Esophagus muscularis mucosa (tissue), 4 donors: ENCODE measurements at regions not wholly inside any gene's neighbourhood (a gene's known extent, or its start where the extent isn't known, plus 50 kb on each side); places are given as distances from the start of the nearest gene placed in this dataset.

Experiments
- DNase-seq: peaks from one replicate; pipeline ENCODE4 v3.0.0-alpha.2; 2017; ENCODE audit errors: extremely low spot score
- H3K27ac ChIP-seq, 4 donors: fragments of 200-600 bp; sonication (generic); replicated peaks in 1 of 4; 1 replicate in 3 of 4; 2 replicates in 1 of 4; pipeline ENCODE4 v1.5.1; 2016 to 2019; ENCODE audit warnings: mild to moderate bottlenecking in 1 of 4
- H3K27me3 ChIP-seq, 4 donors: fragments of 200-600 bp; sonication (generic); one replicate each; pipeline versions ENCODE4 v1.5.1 to v1.6.0; 2016 to 2019
- H3K36me3 ChIP-seq, 4 donors: fragments of 200-600 bp; sonication (generic); one replicate each; pipeline ENCODE4 v1.5.1; 2016 to 2019
- H3K4me1 ChIP-seq, 4 donors: fragments of 200-600 bp; sonication (generic); one replicate each; pipeline ENCODE4 v1.5.1; 2016 to 2019
- H3K4me3 ChIP-seq, 4 donors: fragments of 200-600 bp; sonication (generic); 1 replicate in 2 of 4; 2 replicates in 2 of 4; pipeline ENCODE4 v1.5.1; 2016 to 2019; ENCODE audit warnings: mild to moderate bottlenecking in 4 of 4, moderate library complexity in 1 of 4
- H3K9me3 ChIP-seq, 4 donors: fragments of 200-600 bp; sonication (generic); 1 replicate in 3 of 4; 2 replicates in 1 of 4; pipeline ENCODE4 v1.5.1; 2016 to 2019
- EP300 ChIP-seq: sonication (generic); formaldehyde crosslinking; IDR thresholded peaks from one replicate; pipeline ENCODE4 v1.6.1; 2017; ENCODE audit warnings: antibody characterized with exemption
- POLR2A ChIP-seq: fragments of 450-650 bp; IDR thresholded peaks from one replicate; pipeline ENCODE4 v1.6.1; 2017; ENCODE audit warnings: antibody characterized with exemption, moderate library complexity, mild to moderate bottlenecking, low read depth
- POLR2AphosphoS5 ChIP-seq, 2 donors: sonication (generic); formaldehyde crosslinking; IDR thresholded peaks; one replicate each; pipeline ENCODE4 v1.6.1; 2017; ENCODE audit warnings: antibody characterized with exemption in 2 of 2
- WGBS: methylation state at CpG from one replicate; pipeline ENCODE4 v1.1.5; 2018; 5-methylcytosine and 5-hydroxymethylcytosine counted together
- intact Hi-C: fragments of 100-400 bp; cut with DNase I; formaldehyde crosslinking; loops from one replicate; pipeline ENCODE4 v1.15.1; 2023
- TF ChIP-seq, protein P1 (sequence below), 3 experiments: fragments of 200-600 bp in 2 of 3; fragments of 450-650 bp in 1 of 3; sonication (generic) in 2 of 3; IDR thresholded peaks; one replicate each; pipeline ENCODE4 v1.5.1; 2017 to 2019; ENCODE audit warnings: antibody characterized with exemption in 3 of 3, mild to moderate bottlenecking in 2 of 3, moderate library complexity in 1 of 3

DNA sequence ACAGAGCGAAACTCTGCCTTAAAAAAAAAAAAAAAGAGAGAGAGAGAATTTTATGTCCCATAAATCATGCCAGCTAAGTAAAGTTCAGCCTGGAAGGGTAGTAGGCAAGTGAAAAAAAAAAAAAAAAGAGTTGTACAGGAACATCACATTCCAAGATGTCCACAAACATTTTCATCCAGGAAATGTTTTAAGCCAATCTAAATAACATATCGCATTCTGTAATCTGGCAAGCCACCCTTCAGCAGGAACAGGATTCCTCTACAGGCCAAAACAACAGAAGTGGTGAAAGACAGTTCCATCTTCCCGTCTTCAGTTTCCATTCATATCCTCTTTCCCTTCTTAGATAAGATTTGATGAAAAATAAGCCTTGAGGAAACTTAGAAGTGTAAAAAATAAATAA is 1108.1 kb upstream of the DDX18 start:
- H3K4me3 ChIP-seq: no peak overlapping the region

DNA sequence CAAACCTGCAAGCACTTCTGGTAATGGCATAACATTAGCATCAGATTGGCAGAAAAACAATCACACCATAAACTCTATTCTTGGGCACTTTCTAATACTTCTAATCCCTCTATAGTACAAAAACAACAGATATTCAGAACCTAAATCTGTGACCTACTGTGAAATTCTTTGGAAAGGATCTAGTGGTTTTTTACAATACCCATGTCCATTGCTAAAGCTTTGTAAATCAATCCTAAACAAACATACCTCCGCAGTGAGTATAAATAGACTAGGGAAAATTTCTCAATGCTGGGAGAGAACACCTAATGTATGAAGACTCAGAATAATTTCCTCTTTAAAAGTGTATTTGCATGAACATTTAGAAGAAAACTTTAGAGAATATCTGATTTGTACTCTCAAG is 1098.5 kb upstream of the DDX18 start:
- WGBS: 71% methylated on average over 1 of the region's 1 CpG

More for the DNA sequence above, 1108.1 kb upstream of the DDX18 start:
- H3K4me1 ChIP-seq: no peaks in the 10 kb centered on the region
- DNase-seq: no peak
- TF ChIP-seq EP300 (no peak), POLR2AphosphoS5 (IDR thresholded peaks at IDR 0.05) (no peak), POLR2A (no peak)
- TF ChIP-seq, protein P1, sequence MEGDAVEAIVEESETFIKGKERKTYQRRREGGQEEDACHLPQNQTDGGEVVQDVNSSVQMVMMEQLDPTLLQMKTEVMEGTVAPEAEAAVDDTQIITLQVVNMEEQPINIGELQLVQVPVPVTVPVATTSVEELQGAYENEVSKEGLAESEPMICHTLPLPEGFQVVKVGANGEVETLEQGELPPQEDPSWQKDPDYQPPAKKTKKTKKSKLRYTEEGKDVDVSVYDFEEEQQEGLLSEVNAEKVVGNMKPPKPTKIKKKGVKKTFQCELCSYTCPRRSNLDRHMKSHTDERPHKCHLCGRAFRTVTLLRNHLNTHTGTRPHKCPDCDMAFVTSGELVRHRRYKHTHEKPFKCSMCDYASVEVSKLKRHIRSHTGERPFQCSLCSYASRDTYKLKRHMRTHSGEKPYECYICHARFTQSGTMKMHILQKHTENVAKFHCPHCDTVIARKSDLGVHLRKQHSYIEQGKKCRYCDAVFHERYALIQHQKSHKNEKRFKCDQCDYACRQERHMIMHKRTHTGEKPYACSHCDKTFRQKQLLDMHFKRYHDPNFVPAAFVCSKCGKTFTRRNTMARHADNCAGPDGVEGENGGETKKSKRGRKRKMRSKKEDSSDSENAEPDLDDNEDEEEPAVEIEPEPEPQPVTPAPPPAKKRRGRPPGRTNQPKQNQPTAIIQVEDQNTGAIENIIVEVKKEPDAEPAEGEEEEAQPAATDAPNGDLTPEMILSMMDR (IDR thresholded peaks at IDR 0.05): no peak
- WGBS: 72% methylated on average over 3 of the region's 3 CpGs
- H3K27me3 ChIP-seq: no peaks in the 10 kb centered on the region
- H3K27ac ChIP-seq: no peak overlapping the region
- intact Hi-C loops: no loop called here
- H3K36me3 ChIP-seq: no peaks in the 10 kb centered on the region
- no peaks in the 10 kb centered on the region for H3K9me3 ChIP-seq

DNA sequence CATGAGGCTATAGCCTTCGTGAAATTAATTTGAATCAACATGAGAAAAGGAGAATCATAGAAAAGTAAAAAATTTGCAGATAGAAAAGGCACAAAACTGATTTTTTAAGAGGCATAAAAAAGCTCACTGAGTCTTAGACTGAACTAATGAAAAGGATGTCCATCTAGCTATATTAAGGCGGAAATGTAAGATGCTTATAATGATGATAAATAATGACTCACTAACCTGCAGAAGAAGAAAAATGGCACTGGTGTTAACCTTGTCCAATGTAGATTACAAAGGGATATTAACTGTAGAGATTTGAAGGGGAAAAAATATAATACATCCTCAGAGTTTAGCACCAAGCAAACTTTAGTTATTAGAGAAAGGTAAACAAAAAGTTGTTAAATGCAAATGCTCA is 1098.0 kb upstream of the DDX18 start:
- TF ChIP-seq POLR2AphosphoS5 (IDR thresholded peaks at IDR 0.05): no peak
- TF ChIP-seq, protein P1 (IDR thresholded peaks at IDR 0.05): no peak
- TF ChIP-seq EP300: no peak
- no peak for TF ChIP-seq POLR2A
- Histone ChIP-seq H3K9me3 (no peaks in the 10 kb centered on the region), H3K36me3 (no peaks in the 10 kb centered on the region), H3K4me1 (no peaks in the 10 kb centered on the region), H3K27ac (no peak overlapping the region), H3K4me3 (no peak overlapping the region), H3K27me3 (no peaks in the 10 kb centered on the region)
- no peak for DNase-seq
- WGBS: 86% methylated on average over 2 of the region's 2 CpGs
- intact Hi-C loops: no loop called here

More for the DNA sequence above, 1098.5 kb upstream of the DDX18 start:
- intact Hi-C loops: no loop called here
- Histone ChIP-seq H3K36me3 (no peaks in the 10 kb centered on the region), H3K9me3 (no peaks in the 10 kb centered on the region), H3K4me3 (no peak overlapping the region), H3K27me3 (no peaks in the 10 kb centered on the region), H3K27ac (no peak overlapping the region), H3K4me1 (no peaks in the 10 kb centered on the region)
- TF ChIP-seq POLR2AphosphoS5 (IDR thresholded peaks at IDR 0.05) (no peak), POLR2A (no peak), EP300 (no peak)
- TF ChIP-seq, protein P1 (IDR thresholded peaks at IDR 0.05): no peak
- no peak for DNase-seq

DNA sequence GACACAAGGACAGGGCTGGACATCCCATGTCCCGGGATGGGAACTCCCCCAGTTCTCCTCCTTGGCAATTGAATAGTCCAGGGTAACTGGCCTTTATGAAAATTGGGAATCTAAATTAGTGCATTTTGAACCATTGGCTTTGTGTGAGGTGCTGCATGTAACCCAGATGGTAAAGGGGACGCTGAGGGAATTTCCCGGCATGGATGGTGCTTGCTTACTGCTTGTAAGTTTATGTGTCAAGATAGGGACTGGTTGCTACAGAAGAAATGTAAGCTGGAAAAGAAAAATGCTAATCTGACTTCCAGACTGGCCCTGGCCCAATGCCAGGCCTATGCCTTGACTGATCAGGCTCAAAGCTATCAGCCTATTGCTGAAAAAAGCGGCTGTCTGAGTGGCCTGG is 1096.7 kb upstream of the DDX18 start:
- intact Hi-C loops: no loop called here
- WGBS: 89% methylated on average over 4 of the region's 4 CpGs
- TF ChIP-seq, protein P1 (IDR thresholded peaks at IDR 0.05): no peak
- TF ChIP-seq POLR2A (no peak), EP300 (no peak)
- Histone ChIP-seq H3K4me1 (no peaks in the 10 kb centered on the region), H3K9me3 (no peaks in the 10 kb centered on the region), H3K27me3 (no peaks in the 10 kb centered on the region), H3K27ac (no peak overlapping the region), H3K4me3 (no peak overlapping the region), H3K36me3 (no peaks in the 10 kb centered on the region)
- no peak for DNase-seq

DNA sequence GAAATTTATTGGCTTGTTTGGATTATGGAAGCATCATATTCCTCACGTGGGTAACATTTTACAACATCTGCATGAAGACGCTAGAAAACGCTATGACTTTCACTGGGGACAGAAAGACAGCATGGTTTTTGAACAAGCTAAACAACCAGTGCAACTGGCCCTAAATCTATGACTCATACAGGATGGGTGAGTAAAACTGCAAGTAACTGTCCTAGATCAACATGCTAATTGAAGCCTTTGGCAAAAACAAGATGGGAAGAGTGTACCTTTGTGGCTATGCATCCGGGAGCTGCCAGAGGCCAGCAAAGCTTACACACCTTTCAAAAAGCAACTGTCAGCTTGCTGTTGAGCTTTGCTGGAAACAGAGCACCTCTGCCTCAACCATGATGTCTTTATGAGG is 1096.0 kb upstream of the DDX18 start:
- Histone ChIP-seq H3K27me3 (no peaks in the 10 kb centered on the region), H3K27ac (no peak overlapping the region), H3K4me1 (no peaks in the 10 kb centered on the region), H3K9me3 (no peaks in the 10 kb centered on the region), H3K4me3 (no peak overlapping the region), H3K36me3 (no peaks in the 10 kb centered on the region)
- intact Hi-C loops: no loop called here
- 88% methylated on average over 4 of the region's 4 CpGs for WGBS
- no peak for DNase-seq
- TF ChIP-seq POLR2AphosphoS5 (IDR thresholded peaks at IDR 0.05) (no peak), POLR2A (no peak), EP300 (no peak)
- TF ChIP-seq, protein P1 (IDR thresholded peaks at IDR 0.05): no peak
